Adrenal gland (tissue), 5 donors: ENCODE measurements at regions not wholly inside any gene's neighbourhood (a gene's known extent, or its start where the extent isn't known, plus 50 kb on each side); places are given as distances from the start of the nearest gene placed in this dataset.

Experiments used
- POLR2A ChIP-seq, 2 donors: fragments of 450-650 bp; IDR thresholded peaks; one replicate each; pipeline ENCODE4 v1.6.1; 2017; ENCODE audit warnings: antibody characterized with exemption in 2 of 2, mild to moderate bottlenecking in 2 of 2, moderate library complexity in 1 of 2
- TF ChIP-seq, protein P1 (sequence below), 6 experiments: fragments of 450-650 bp in 4 of 6; fragments of 200-600 bp in 2 of 6; sonication (generic) in 1 of 6; IDR thresholded peaks; 1 replicate in 5 of 6; 2 replicates in 1 of 6; pipeline versions ENCODE4 v1.5.1 to v1.8.0; 2016 to 2021; ENCODE audit warnings: antibody characterized with exemption in 6 of 6, mild to moderate bottlenecking in 2 of 6, moderate library complexity in 1 of 6
- donor health status: DM: no; HTN: no; CAD: no.

DNA sequence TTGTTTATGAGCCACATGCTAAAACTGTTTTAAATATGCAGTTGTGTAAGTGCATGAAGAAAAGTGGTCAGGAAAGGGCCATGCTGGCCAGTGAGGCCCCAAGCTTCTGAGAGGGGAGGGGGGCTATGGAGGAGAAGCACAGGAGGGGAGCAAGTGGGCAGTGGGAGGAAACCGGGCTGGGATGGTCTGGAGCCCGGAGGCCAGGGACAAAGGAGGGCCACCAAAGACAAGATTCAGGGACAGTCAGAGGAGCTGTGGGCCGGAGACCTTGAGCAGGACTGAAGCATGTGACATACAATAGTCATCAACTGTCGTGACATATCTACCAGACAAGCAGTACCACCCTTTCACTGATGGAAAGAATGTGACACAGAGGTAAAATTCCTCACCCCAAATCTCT lies 333.2 kb upstream of the IRX1 start:
- TF ChIP-seq, protein P1, sequence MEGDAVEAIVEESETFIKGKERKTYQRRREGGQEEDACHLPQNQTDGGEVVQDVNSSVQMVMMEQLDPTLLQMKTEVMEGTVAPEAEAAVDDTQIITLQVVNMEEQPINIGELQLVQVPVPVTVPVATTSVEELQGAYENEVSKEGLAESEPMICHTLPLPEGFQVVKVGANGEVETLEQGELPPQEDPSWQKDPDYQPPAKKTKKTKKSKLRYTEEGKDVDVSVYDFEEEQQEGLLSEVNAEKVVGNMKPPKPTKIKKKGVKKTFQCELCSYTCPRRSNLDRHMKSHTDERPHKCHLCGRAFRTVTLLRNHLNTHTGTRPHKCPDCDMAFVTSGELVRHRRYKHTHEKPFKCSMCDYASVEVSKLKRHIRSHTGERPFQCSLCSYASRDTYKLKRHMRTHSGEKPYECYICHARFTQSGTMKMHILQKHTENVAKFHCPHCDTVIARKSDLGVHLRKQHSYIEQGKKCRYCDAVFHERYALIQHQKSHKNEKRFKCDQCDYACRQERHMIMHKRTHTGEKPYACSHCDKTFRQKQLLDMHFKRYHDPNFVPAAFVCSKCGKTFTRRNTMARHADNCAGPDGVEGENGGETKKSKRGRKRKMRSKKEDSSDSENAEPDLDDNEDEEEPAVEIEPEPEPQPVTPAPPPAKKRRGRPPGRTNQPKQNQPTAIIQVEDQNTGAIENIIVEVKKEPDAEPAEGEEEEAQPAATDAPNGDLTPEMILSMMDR (IDR thresholded peaks at IDR 0.05): no peak
- TF ChIP-seq POLR2A (IDR thresholded peaks at IDR 0.05): no peak
